HepG2 (cell line): ENCODE measurements at regions not wholly inside any gene's neighbourhood (a gene's known extent, or its start where the extent isn't known, plus 50 kb on each side); places are given as distances from the start of the nearest gene placed in this dataset.

Experiments used
- AHDC1 ChIP-seq: sonication (generic); formaldehyde crosslinking; IDR thresholded peaks from 2 replicates; pipeline ENCODE4 v1.5.1; 2020; ENCODE audit warnings: mild to moderate bottlenecking, missing genetic modification reagents, borderline replicate concordance
- ARID5B ChIP-seq: IDR thresholded peaks from 2 replicates; pipeline ENCODE4 v1.4.0; 2020; ENCODE audit warnings: mild to moderate bottlenecking, missing genetic modification reagents
- CBX5 ChIP-seq: sonication (generic); formaldehyde crosslinking; IDR thresholded peaks from 2 replicates; pipeline ENCODE4 v1.4.0; 2020; ENCODE audit warnings: missing genetic modification reagents, borderline replicate concordance
- DNMT3B ChIP-seq: conservative IDR thresholded peaks from 2 replicates; pipeline ENCODE4 v1.6.1; 2016; ENCODE audit warnings: missing biosample characterization, control low read depth
- EED ChIP-seq: sonication (generic); formaldehyde crosslinking; IDR thresholded peaks from 2 replicates; pipeline ENCODE4 v1.5.0; 2020; ENCODE audit warnings: mild to moderate bottlenecking, missing genetic modification reagents
- GATAD2A ChIP-seq: IDR thresholded peaks from 2 replicates; pipeline ENCODE4 v1.6.1; 2016
- JDP2 ChIP-seq: sonication (generic); formaldehyde crosslinking; IDR thresholded peaks from 2 replicates; pipeline ENCODE4 v1.8.1; 2022; ENCODE audit warnings: missing genetic modification reagents, borderline replicate concordance
- PAXIP1 ChIP-seq: sonication (generic); formaldehyde crosslinking; conservative IDR thresholded peaks from 2 replicates; pipeline ENCODE4 v1.4.0; 2020; ENCODE audit warnings: mild to moderate bottlenecking, missing genetic modification reagents, moderate library complexity
- RXRB ChIP-seq: IDR thresholded peaks from 2 replicates; pipeline ENCODE4 v1.6.1; 2016; ENCODE audit warnings: borderline replicate concordance, missing genetic modification reagents, missing compliant biosample characterization
- SRSF1 ChIP-seq: fragments of 200-400 bp; formaldehyde crosslinking; optimal IDR thresholded peaks from 2 replicates; pipeline ENCODE3; 2017; ENCODE audit warnings: mild to moderate bottlenecking, low read depth, low read length, moderate library complexity
- SRY ChIP-seq: sonication (generic); formaldehyde crosslinking; IDR thresholded peaks from 2 replicates; pipeline ENCODE4 v1.8.0; 2022; ENCODE audit warnings: mild to moderate bottlenecking, missing genetic modification reagents
- THRA ChIP-seq: sonication (generic); formaldehyde crosslinking; IDR thresholded peaks from 2 replicates; pipeline ENCODE4 v1.4.0; 2020; ENCODE audit warnings: missing genetic modification reagents, borderline replicate concordance
- ZFX ChIP-seq: sonication (generic); formaldehyde crosslinking; IDR thresholded peaks from 2 replicates; pipeline ENCODE4 v1.4.0; 2020; ENCODE audit warnings: mild to moderate bottlenecking, low read depth, missing genetic modification reagents, moderate library complexity
- ZNF235 ChIP-seq: sonication (generic); formaldehyde crosslinking; IDR thresholded peaks from 2 replicates; pipeline ENCODE4 v1.8.1; 2023; ENCODE audit warnings: mild to moderate bottlenecking, missing genetic modification reagents, borderline replicate concordance
- ZNF530 ChIP-seq: sonication (generic); formaldehyde crosslinking; IDR thresholded peaks from 2 replicates; pipeline ENCODE4 v1.5.0; 2020; ENCODE audit warnings: low read depth, mild to moderate bottlenecking, missing genetic modification reagents

GRCh38 chr11:8794677-8795103 lies 112.1 kb downstream of the RPL27A start (continued):
- TF ChIP-seq AHDC1 (CRISPR knock-in tag): peak; percentile 36; the same call in 1 of the 2 replicates
- TF ChIP-seq SRY (CRISPR knock-in tag): 0 out of 2 replicates have a peak, but pooled peaks have one; percentile 56
- peak; percentile 50; the same call in 1 of the 2 replicates for TF ChIP-seq THRA
- TF ChIP-seq ZNF235 (CRISPR knock-in tag): no peak
- TF ChIP-seq RXRB (CRISPR knock-in tag): peak; percentile 76; the same call in 1 of the 2 replicates
- TF ChIP-seq JDP2 (CRISPR knock-in tag): no peak
- peak; percentile 77; the same call in 1 of the 2 replicates for TF ChIP-seq CBX5
- no peak for TF ChIP-seq DNMT3B (CRISPR knock-in tag)
- TF ChIP-seq ZNF530 (CRISPR knock-in tag): no peak
- TF ChIP-seq GATAD2A (CRISPR knock-in tag): peak; percentile 86
- peak; percentile 90 for TF ChIP-seq PAXIP1
- peak; percentile 76 for TF ChIP-seq ZFX (CRISPR knock-in tag)
- TF ChIP-seq SRSF1: no peak
- peak; percentile 87 for TF ChIP-seq ARID5B (CRISPR knock-in tag)
- no peak for TF ChIP-seq EED (CRISPR knock-in tag)
